K562 (cell line): ENCODE measurements at regions not wholly inside any gene's neighbourhood (a gene's known extent, or its start where the extent isn't known, plus 50 kb on each side); places are given as distances from the start of the nearest gene placed in this dataset.

ENCODE experiments used
- ATAC-seq: fragments of 200-7000 bp; cut with Tn5 transposase; 3 replicates; pipeline ENCODE4 v1.9.1; 2020; ENCODE audit warnings: moderate library complexity
- BruUV-seq: library from RNA; stranded (reverse); fragments of 400-500 nt; replicated peaks from 2 replicates; lab custom pipeline; 2021; lab: Mats Ljungman, UMichigan
- CTCF ChIA-PET: fragments of 300-600 bp; formaldehyde crosslinking; extraction: SDS; loops from one replicate; lab custom pipeline; 2021; ENCODE audit warnings: low intra/inter-chr PET ratio; lab: Yijun Ruan, JAX
- POLR2A ChIA-PET: fragments of 300-600, 350-650 bp; sonication (Branson Sonifier 250); formaldehyde crosslinking; extraction: SDS; loops from one replicate; lab custom pipeline; 2021; ENCODE audit warnings: antibody characterized with exemption, inconsistent platforms; lab: Yijun Ruan, JAX
- DNase-seq, 4 experiments: peaks; one replicate each; pipeline versions ENCODE4 v3.0.0 to v3.0.0-alpha.2; 2011 to 2018; ENCODE audit warnings: low spot score in 3 of 4, mixed read lengths in 3 of 4; ENCODE audit errors: extremely low read depth in 1 of 4
- FAIRE-seq: peaks from 2 replicates; lab custom pipeline; 2011; peaks lifted over from hg19 to GRCh38; lab: Jason Lieb, UNC
- H2AFZ ChIP-seq: 2 replicates; pipeline ENCODE4 v1.6.0; 2011; ENCODE audit warnings: low read depth, low read length, control low read depth, inconsistent platforms
- H3K27ac ChIP-seq: fragments of 200-600 bp; 3 replicates; pipeline ENCODE4 v1.8.0; 2011; ENCODE audit warnings: low read depth, mild to moderate bottlenecking, control low read depth, inconsistent platforms, low read length, moderate library complexity, mixed read lengths; ENCODE audit errors: extremely low read depth
- H3K27me3 ChIP-seq, 2 experiments: fragments of 300-600 bp in 1 of 2; 2 replicates in 1 of 2; 3 replicates in 1 of 2; pipeline versions ENCODE4 v1.6.0 to v1.8.0; 2011; ENCODE audit warnings: inconsistent platforms in 2 of 2, low read length in 2 of 2, mild to moderate bottlenecking in 1 of 2, mixed read lengths in 1 of 2, moderate library complexity in 1 of 2; ENCODE audit not compliant: control insufficient read depth in 2 of 2, insufficient read depth in 2 of 2
- H3K36me3 ChIP-seq: fragments of 300-600 bp; 3 replicates; pipeline ENCODE4 v1.8.0; 2011; ENCODE audit warnings: mild to moderate bottlenecking, low read length, inconsistent platforms; ENCODE audit not compliant: control insufficient read depth, insufficient read depth
- H3K4me1 ChIP-seq, 2 experiments: fragments of 200-600 bp in 1 of 2; replicated peaks in 1 of 2; 2 replicates in 1 of 2; 3 replicates in 1 of 2; pipeline versions ENCODE4 v1.5.1 to v1.8.0; 2011; ENCODE audit warnings: inconsistent platforms in 2 of 2, low read length in 2 of 2, mild to moderate bottlenecking in 1 of 2, mixed read lengths in 1 of 2, moderate library complexity in 1 of 2; ENCODE audit not compliant: control insufficient read depth in 2 of 2, insufficient read depth in 2 of 2
- H3K4me2 ChIP-seq: 2 replicates; pipeline ENCODE4 v1.6.1; 2011; ENCODE audit warnings: low read length, control low read depth, inconsistent platforms, mixed read lengths; ENCODE audit not compliant: insufficient read depth
- H3K4me3 ChIP-seq: fragments of 200-600 bp; sonication (generic), shearing (Covaris generic); 2 replicates; pipeline ENCODE4 v1.5.1; 2016; ENCODE audit warnings: control low read depth, inconsistent platforms
- H3K79me2 ChIP-seq: fragments of 200-600 bp; 3 replicates; pipeline ENCODE4 v1.8.0; 2011; ENCODE audit warnings: low read length, inconsistent platforms; ENCODE audit not compliant: control insufficient read depth, insufficient read depth
- H3K9ac ChIP-seq, 2 experiments: 2 replicates each; pipeline versions ENCODE4 v1.6.0 to v1.6.1; 2011; ENCODE audit warnings: low read depth in 2 of 2, low read length in 2 of 2, control low read depth in 1 of 2, inconsistent platforms in 1 of 2, mild to moderate bottlenecking in 1 of 2, mixed read lengths in 1 of 2; ENCODE audit not compliant: insufficient read depth in 1 of 2
- H3K9me1 ChIP-seq: one replicate; pipeline ENCODE4 v1.6.0; 2011; ENCODE audit warnings: inconsistent platforms, mild to moderate bottlenecking, low read length, moderate library complexity; ENCODE audit not compliant: control insufficient read depth, insufficient read depth
- H3K9me3 ChIP-seq: replicated peaks from 2 replicates; pipeline ENCODE4 v1.5.1; 2011; ENCODE audit warnings: low read depth, low read length, inconsistent platforms; ENCODE audit not compliant: control insufficient read depth, insufficient read depth
- H4K20me1 ChIP-seq: replicated peaks from 2 replicates; pipeline ENCODE4 v1.6.1; 2011; ENCODE audit warnings: low read length, inconsistent platforms, mixed read lengths; ENCODE audit not compliant: control insufficient read depth, insufficient read depth
- ARHGAP35 ChIP-seq: fragments of 450-650 bp; IDR thresholded peaks from 2 replicates; pipeline ENCODE4 v1.6.1; 2018; ENCODE audit not compliant: partially characterized antibody
- HMGN3 ChIP-seq: IDR thresholded peaks from 2 replicates; pipeline ENCODE4 v1.6.1; 2011; ENCODE audit warnings: borderline replicate concordance, low read depth, mild to moderate bottlenecking, mixed read lengths, low read length; ENCODE audit not compliant: insufficient read length; ENCODE audit errors: extremely low read depth
- ID3 ChIP-seq, 2 experiments: fragments of 250-450 bp in 1 of 2; fragments of 450-650 bp in 1 of 2; sonication (Bioruptor Pico) in 1 of 2; IDR thresholded peaks; 2 replicates each; pipeline versions ENCODE4 v1.6.1 to v1.8.0; 2016 to 2021; ENCODE audit warnings: mild to moderate bottlenecking in 2 of 2, moderate library complexity in 2 of 2, missing compliant biosample characterization in 1 of 2, missing genetic modification characterization in 1 of 2
- SNRNP70 ChIP-seq: fragments of 200-400 bp; formaldehyde crosslinking; optimal IDR thresholded peaks from 2 replicates; pipeline ENCODE3; 2017; ENCODE audit warnings: low read depth, low read length
- TRIM28 ChIP-seq: fragments of 450-650 bp; IDR thresholded peaks from 2 replicates; pipeline ENCODE4 v1.6.1; 2017
- XRCC4 ChIP-seq: IDR thresholded peaks from one replicate; pipeline ENCODE4 v1.6.1; 2011; ENCODE audit not compliant: insufficient read depth, insufficient read length; ENCODE audit errors: extremely low read depth
- YY1 ChIP-seq, 3 experiments: IDR thresholded peaks; 2 replicates each; pipeline ENCODE4 v1.6.1; 2011; ENCODE audit warnings: low read length in 2 of 3, mild to moderate bottlenecking in 2 of 3, moderate library complexity in 2 of 3, borderline replicate concordance in 1 of 3, control low read depth in 1 of 3, low read depth in 1 of 3; ENCODE audit not compliant: insufficient read depth in 3 of 3, insufficient replicate concordance in 2 of 3, control insufficient read depth in 1 of 3, insufficient read length in 1 of 3; ENCODE audit errors: extremely low read depth in 1 of 3
- ZBTB17 ChIP-seq: fragments of 450-650 bp; formaldehyde crosslinking; IDR thresholded peaks from 2 replicates; pipeline ENCODE4 v1.4.0; 2020; ENCODE audit warnings: mild to moderate bottlenecking
- ZNF347 ChIP-seq: fragments of 450-650 bp; formaldehyde crosslinking; IDR thresholded peaks from 2 replicates; pipeline ENCODE4 v1.4.0; 2020; ENCODE audit warnings: low read depth, mild to moderate bottlenecking, moderate library complexity
- in situ Hi-C: fragments of 300-500 bp; cut with MboI; formaldehyde crosslinking; loops from 4 replicates; pipeline ENCODE4 v1.15.0; 2018; ENCODE audit warnings: inconsistent platforms, mixed read lengths
- intact Hi-C: fragments of 100-400 bp; cut with micrococcal nuclease; formaldehyde crosslinking; loops from 2 replicates; pipeline ENCODE4 v1.14.2; 2022

GRCh38 chr4:178233906-178234305 lies 791.7 kb upstream of the AGA start:
- in situ Hi-C loops = no loop called here
- Histone ChIP-seq H3K27me3 (no peaks in the 10 kb centered on the region), H3K9me3 (no peaks in the 10 kb centered on the region), H3K4me3 (no peak overlapping the region), H3K4me2 (no peak overlapping the region), H2AFZ (no peak overlapping the region), H3K4me1 (no peaks in the 10 kb centered on the region), H3K79me2 (no peaks in the 10 kb centered on the region), H3K36me3 (no peaks in the 10 kb centered on the region), H3K27ac (no peak overlapping the region), H4K20me1 (no peaks in the 10 kb centered on the region), H3K9me1 (no peaks in the 10 kb centered on the region), H3K9ac (no peak overlapping the region)
- no peak for ATAC-seq
- intact Hi-C loops = no loop called here
- no peak for TF ChIP-seq ZNF347
- TF ChIP-seq ARHGAP35 = no peak
- TF ChIP-seq SNRNP70 = no peak
- no peak for TF ChIP-seq ZBTB17 (CRISPR knock-in tag)
- no peak for TF ChIP-seq HMGN3
- TF ChIP-seq YY1 (IDR thresholded peaks at IDR 0.05; ENCODE audit: borderline replicate concordance in 1 of 3, control insufficient read depth in 1 of 3, extremely low read depth in 1 of 3, insufficient read depth in 3 of 3, insufficient read length in 1 of 3, insufficient replicate concordance in 2 of 3, low read depth in 1 of 3, low read length in 2 of 3) = no peak
- no peak for TF ChIP-seq TRIM28
- no peak for TF ChIP-seq ID3 (CRISPR knock-in tag; IDR thresholded peaks at IDR 0.05)
- no peak for TF ChIP-seq ID3 (tag; IDR thresholded peaks at IDR 0.05)
- no peak for TF ChIP-seq XRCC4
- POLR2A ChIA-PET = no interaction called here
- CTCF ChIA-PET = no interaction called here
- FAIRE-seq = no peak
- BruUV-seq = no TSS peak
- DNase-seq = no peak
